OCI-LY7 (cell line): ENCODE measurements at regions not wholly inside any gene's neighbourhood (a gene's known extent, or its start where the extent isn't known, plus 50 kb on each side); places are given as distances from the start of the nearest gene placed in this dataset. TPM values are rescaled to one million over a fixed set of nuclear protein-coding genes. Genes with fewer than 3 reads are reported as not detected.

Source experiments
- small RNA-seq: library from RNA; depleted of rRNA; stranded (forward); fragments of <200 nt; gene quantifications from one replicate; pipeline ENCODE3, GENCODE V24; 2014

Small RNA genes lying in the stretch of these regions (small RNA-seq; reads per million reads assigned to genes)
- gene CFTRP3 (not detected), gene MLLT10P1 (not detected), gene RF00019 (not detected)
